CMK (cell line): ENCODE measurements at regions not wholly inside any gene's neighbourhood (a gene's known extent, or its start where the extent isn't known, plus 50 kb on each side); places are given as distances from the start of the nearest gene placed in this dataset.
"Not testable (repeated sequence)": the region's sequence is repeated elsewhere in the genome, so short reads cannot be mapped to it uniquely, and the experiment has no call there.

Source experiments
- DNase-seq: peaks from one replicate; pipeline ENCODE4 v3.0.0-alpha.2; 2010; ENCODE audit warnings: low read depth

- DNase-seq = no peak
Observed at GRCh38 chr1:80401757-80402156, 1395.2 kb upstream of the ADGRL4 start.

DNA sequence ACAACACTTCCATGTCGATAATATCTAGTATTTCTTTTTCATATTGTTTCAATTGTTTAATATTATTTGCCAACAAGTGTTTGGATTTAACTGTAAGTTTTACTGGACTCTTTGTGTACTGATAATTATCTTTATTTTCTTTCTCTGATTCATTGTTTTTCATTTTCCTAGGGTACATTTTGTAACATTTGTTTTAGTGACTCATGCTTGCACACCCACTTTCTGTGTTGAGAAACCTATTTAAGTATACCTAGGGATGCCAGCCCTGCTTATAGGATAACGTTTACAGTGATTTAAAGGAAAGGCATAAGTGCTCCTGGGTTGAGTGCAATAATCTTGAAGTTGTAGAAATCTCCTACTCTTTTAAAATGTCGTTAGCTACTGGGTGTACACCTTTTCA, 1386.0 kb upstream of the ADGRL4 start:
- no peak for DNase-seq

GRCh38 chr1:80385650-80386049, 1379.1 kb upstream of the ADGRL4 start:
- no peak for DNase-seq

DNA sequence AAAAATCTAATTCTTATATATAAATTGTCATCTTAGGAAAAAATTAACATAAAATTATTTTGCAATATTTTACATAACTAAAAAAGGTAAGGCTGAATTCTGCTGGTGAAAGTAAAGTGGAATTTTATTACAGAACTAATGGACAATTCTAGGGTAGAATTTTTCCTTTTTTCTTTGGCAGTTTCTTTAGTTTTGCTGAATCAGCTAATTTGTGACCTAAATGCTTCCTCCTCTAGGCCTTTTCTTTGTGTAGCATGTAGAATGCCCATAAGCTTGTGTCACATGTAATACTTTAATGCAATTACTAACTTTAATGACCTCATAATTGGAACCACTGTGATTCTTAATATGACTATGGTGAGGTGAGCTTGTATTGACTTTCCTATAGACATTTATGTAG, 1378.4 kb upstream of the ADGRL4 start:
- DNase-seq = no peak

DNA sequence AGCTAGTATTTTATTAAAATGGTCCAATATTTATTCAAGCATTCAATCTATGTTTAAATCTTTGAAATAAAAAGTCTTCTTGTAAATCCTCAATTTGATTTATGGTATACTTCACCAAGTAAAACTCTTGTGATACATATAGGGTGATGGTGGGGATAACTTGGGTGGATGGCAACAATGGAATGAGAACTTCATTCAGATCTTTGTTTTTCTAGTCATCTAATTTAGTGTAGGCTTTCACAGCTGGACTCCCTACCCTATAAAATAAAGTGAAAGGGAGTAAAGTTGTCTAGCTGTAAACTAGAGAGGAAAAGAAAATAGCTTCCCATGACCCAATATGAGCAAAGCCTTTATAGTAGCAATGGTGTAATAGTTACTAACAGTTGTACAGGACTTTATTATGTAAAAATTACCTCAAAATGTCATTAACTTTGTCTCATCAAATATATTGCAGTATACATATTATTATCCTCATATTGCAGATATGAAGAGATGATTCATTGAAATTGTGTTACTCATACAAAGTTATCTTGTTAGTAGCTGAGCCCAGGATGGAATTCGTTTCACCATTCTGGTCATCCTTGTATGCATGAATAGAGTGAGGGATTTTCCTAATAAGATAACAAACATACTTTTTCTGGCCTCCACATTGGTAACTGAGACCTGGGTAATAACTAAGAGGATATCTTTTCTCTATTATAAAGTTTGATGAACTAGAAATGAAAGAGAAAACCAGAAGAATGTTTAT, 1377.7 kb upstream of the ADGRL4 start:
- no peak for DNase-seq

GRCh38 chr1:80375662-80376061, 1369.1 kb upstream of the ADGRL4 start:
- DNase-seq = no peak

DNA sequence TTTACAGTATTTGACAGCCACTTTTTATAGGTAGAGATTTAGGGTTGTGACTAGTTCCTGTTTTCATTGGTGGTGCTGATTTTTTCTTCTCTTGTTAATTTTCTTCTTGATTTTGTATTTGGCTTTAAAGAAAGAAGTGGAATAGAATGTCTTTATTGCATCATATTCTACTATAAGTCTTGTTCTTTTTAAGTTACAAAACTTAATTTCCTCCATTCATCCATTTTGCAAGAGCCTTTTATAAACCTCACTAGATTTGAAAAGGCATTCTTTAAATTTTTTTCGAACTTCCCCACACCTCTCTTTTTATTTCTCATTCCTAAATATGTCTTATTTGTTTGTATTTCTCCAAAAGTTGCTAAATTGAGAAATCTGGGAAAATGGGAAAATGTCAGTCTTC, 1368.6 kb upstream of the ADGRL4 start:
- no peak for DNase-seq

GRCh38 chr1:80369780-80370179, 1363.2 kb upstream of the ADGRL4 start:
- no peak for DNase-seq

GRCh38 chr1:80367058-80367457, 1360.5 kb upstream of the ADGRL4 start:
- no peak for DNase-seq

DNA sequence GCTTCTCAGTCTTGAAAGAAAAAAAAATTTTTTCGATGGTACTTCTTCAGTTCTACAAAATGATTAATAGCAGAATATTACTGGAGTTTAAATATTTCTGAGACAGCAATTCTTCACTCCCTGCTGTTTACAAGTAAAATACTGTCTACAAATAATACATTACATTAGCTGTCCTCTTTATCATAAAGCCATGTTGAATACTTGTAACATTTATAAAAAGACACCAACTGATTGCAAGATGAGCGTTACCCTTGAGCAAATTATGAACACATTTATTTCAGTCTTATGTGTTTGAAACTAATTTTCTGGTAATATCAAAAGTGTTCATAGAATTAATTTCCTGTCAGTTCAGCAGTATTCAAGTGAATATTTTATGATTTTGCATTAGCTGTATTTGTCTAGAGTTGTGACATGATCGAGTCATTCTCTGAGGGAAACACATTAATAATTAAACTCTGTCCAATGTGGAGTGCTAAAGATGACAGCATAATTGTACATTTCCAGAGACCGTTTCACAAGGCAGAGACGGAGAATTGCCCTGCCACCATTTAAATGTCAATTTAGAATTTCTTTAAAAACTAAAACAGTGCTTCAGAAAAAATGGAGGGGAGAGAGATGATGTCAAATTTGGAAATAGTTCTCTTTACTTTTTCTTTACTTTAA, 1359.0 kb upstream of the ADGRL4 start:
- DNase-seq = no peak

DNA sequence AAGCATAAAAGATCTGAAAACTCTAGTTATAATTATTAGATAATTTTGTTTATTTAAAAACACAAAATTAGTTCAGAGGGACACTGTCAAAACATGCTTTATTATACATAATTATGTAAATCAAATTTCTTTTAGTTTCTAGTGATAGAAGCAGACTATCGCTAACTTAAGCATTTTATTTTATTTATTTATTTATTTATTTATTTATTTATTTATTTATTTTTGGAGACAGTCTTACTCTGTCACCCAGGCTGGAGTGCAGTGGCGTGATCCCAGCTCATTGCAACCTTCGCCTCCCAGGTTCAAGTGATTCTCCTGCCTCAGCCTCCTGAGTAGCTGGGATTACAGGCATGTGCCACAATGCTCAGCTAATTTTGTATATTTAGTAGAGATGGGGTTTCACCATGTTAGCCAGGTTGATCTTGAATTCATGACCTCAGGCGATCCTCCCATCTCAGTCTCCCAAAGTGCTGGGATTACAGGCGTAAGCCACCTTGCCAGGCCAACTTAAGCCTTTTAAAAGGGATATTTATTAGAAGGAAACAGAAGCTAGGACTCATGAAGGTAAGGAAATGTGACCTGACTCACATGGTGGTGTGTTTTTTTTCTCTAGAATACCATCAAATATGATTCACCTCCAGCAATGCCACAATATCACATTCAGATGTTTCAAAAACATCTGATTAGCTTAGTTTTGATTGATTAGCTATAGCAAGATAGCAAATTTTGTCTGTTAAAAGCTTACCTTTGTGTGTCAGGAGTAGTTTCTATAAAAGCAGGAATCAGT, 1357.4 kb upstream of the ADGRL4 start:
- DNase-seq = no peak

GRCh38 chr1:80359666-80360065, 1353.1 kb upstream of the ADGRL4 start:
- DNase-seq = no peak

- no peak for DNase-seq
Observed at GRCh38 chr1:80349218-80349617, 1342.7 kb upstream of the ADGRL4 start.

GRCh38 chr1:80341021-80341420, 1334.5 kb upstream of the ADGRL4 start:
- DNase-seq = no peak

- no peak for DNase-seq
Observed at GRCh38 chr1:80318108-80318507, 1311.6 kb upstream of the ADGRL4 start.

DNA sequence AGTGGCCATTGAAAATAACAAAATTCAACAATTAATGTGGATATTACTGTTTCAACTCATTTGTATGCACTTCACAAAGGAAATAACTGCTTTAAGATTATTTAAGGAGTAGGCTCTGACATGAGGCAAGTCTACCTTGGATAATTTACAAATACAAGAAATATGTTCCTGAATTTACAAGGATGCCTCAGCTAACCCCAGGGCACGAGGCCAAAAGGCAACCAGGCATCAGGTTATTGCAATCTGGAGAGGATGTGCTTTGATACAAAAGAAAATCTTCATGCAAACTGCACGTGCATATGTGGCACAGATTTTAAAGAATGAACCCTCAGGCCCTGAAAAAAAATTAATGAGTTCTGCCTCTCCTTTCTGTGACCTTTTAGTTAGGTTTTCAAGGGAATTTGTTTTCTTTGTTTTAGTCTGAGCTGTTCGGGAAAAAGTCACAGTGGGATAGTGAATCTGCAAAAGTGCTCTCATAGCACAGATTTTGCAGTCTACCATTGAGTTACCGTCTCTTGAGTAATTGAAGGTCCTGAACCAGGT, 1304.2 kb upstream of the ADGRL4 start:
- no peak for DNase-seq

GRCh38 chr1:80305466-80305865, 1298.9 kb upstream of the ADGRL4 start:
- no peak for DNase-seq

DNA sequence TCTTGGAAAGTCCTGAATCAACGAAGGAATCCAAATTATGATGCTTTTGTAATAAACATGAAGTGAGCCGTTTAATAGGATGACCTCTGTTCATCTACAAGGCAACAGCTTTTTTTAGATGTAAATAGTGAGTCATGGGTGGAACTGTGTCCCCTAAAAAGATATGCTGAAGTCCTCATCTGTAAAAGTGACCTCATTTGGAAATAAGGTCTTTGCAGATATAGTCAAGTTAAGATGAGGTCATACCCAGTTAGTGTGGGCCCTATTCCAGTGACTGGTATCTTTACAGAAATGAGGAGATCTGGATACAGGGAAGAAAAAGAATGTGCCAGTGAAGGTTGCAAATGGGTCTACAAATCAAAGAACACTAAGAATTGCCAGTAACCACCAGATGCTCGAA, 1287.3 kb upstream of the ADGRL4 start:
- DNase-seq = no peak

DNA sequence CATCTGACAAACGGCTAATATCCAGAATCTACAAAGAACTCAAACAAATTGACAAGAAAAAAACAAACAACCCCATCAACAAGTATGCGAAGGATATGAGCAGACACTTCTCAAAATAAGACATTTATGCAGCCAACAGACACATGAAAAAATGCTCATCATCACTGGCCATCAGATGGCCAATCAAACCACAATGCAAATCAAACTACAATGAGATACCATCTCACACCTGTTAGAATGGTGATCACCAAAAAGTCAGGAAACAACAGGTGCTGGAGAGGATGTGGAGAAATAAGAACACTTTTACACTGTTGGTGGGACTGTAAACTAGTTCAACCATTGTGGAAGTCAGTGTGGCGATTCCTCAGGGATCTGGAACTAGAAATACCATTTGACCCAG, 1282.2 kb upstream of the ADGRL4 start:
- not testable (repeated sequence) for DNase-seq

- no peak for DNase-seq
Observed at GRCh38 chr1:80282536-80282935, 1276.0 kb upstream of the ADGRL4 start.

GRCh38 chr1:80278936-80279335, 1272.4 kb upstream of the ADGRL4 start:
- no peak for DNase-seq

GRCh38 chr1:80274256-80274655, 1267.7 kb upstream of the ADGRL4 start:
- no peak for DNase-seq

DNA sequence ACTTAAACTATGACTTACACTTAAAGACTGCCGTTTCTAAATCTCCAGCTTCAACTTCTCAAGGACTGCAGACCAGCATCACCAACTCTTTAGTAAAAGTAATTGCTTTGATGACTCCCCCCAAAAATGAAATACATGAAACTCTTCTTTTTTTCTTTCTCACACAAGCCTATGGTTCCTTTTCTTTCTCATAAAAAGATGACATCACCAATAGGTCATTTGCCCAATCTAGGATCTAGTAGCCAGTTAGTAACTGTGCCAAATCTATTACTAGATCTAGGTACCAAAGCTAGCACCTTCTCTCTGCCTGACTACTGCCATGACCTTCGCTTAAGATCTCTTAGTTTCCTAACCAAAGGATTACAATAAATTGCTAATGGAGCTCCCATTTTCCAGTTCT, 1266.0 kb upstream of the ADGRL4 start:
- DNase-seq = no peak
